ENCODE measurements at regions not wholly inside any gene's neighbourhood (a gene's known extent, or its start where the extent isn't known, plus 50 kb on each side); places are given as distances from the start of the nearest gene placed in this dataset.
A peak's percentile ranks its signal among the peaks of the same experiment; 100 is the strongest.

- Histone ChIP-seq H3K27me3 (no peaks in the 10 kb centered on the region), H3K4me1 (replicated peaks in 1 of 2) (no peaks in the 10 kb centered on the region), H3K9me3 (replicated peaks in 1 of 3) (peaks cover 0 to 8% (median 0%) of the 10 kb centered on the region in 3 donors), H3K4me3 (no peak overlapping the region), H3K27ac (no peak overlapping the region), H3K36me3 (replicated peaks in 1 of 2) (no peaks in the 10 kb centered on the region)
- intact Hi-C loops (cut with DNase I): no loop called here
- TF ChIP-seq POLR2A (IDR thresholded peaks at IDR 0.05): no peak
- peak; percentile 24 to 61 (median 42) for TF ChIP-seq CTCF (IDR thresholded peaks at IDR 0.05)
- peak in 5 of 7 donors; percentile 10 to 57 (median 21) for DNase-seq
- WGBS, 4 donors: 37 to 44% (median 41%) methylated on average over 12 of the region's 12 CpGs
These were observed 2340.7 kb downstream of the PCDH7 start for GRCh38 chr4:33060674-33061542.

- TF ChIP-seq CTCF (IDR thresholded peaks at IDR 0.05) (no peak), POLR2A (IDR thresholded peaks at IDR 0.05) (no peak)
- Histone ChIP-seq H3K4me3 (no peak overlapping the region), H3K27me3 (no peaks in the 10 kb centered on the region), H3K9me3 (replicated peaks in 1 of 3) (peaks cover 0 to 4% (median 0%) of the 10 kb centered on the region in 3 donors), H3K36me3 (replicated peaks in 1 of 2) (no peaks in the 10 kb centered on the region), H3K4me1 (replicated peaks in 1 of 2) (no peaks in the 10 kb centered on the region), H3K27ac (no peak overlapping the region)
- no peak for DNase-seq
- intact Hi-C loops (cut with DNase I): no loop called here
These were observed 2341.6 kb downstream of the PCDH7 start for GRCh38 chr4:33061727-33062126.

GRCh38 chr4:33062155-33062806 lies 2342.1 kb downstream of the PCDH7 start:
- TF ChIP-seq CTCF (IDR thresholded peaks at IDR 0.05): no peak
- TF ChIP-seq POLR2A (IDR thresholded peaks at IDR 0.05): no peak

GRCh38 chr4:33063241-33063640 lies 2343.1 kb downstream of the PCDH7 start:
- no peaks in the 10 kb centered on the region for H3K36me3 ChIP-seq (replicated peaks in 1 of 2)
- 45 to 73% (median 52%) methylated on average over 2 of the region's 2 CpGs for WGBS, 4 donors
- TF ChIP-seq CTCF (IDR thresholded peaks at IDR 0.05) (no peak), POLR2A (IDR thresholded peaks at IDR 0.05) (no peak)
- no peaks in the 10 kb centered on the region for H3K27me3 ChIP-seq
- no peak for DNase-seq
- H3K27ac ChIP-seq: no peak overlapping the region
- H3K9me3 ChIP-seq (replicated peaks in 1 of 3): no peaks in the 10 kb centered on the region
- intact Hi-C loops (cut with DNase I): no loop called here
- no peak overlapping the region for H3K4me3 ChIP-seq
- H3K4me1 ChIP-seq (replicated peaks in 1 of 2): no peaks in the 10 kb centered on the region

More at GRCh38 chr4:33062155-33062806, 2342.1 kb downstream of the PCDH7 start:
- Histone ChIP-seq H3K27ac (no peak overlapping the region), H3K36me3 (replicated peaks in 1 of 2) (no peaks in the 10 kb centered on the region), H3K9me3 (replicated peaks in 1 of 3) (no peaks in the 10 kb centered on the region), H3K27me3 (no peaks in the 10 kb centered on the region), H3K4me3 (no peak overlapping the region), H3K4me1 (replicated peaks in 1 of 2) (no peaks in the 10 kb centered on the region)
- no peak for DNase-seq
- WGBS, 4 donors: 68 to 86% (median 80%) methylated on average over 3 of the region's 3 CpGs
- intact Hi-C loops (cut with DNase I): no loop called here

Measured in adrenal gland (tissue), 9 donors.